ENCODE measurements at regions not wholly inside any gene's neighbourhood (a gene's known extent, or its start where the extent isn't known, plus 50 kb on each side); places are given as distances from the start of the nearest gene placed in this dataset.

GRCh38 chr2:167764772-167765341 lies 482.5 kb downstream of the STK39 start:
- intact Hi-C loops (cut with DNase I; ENCODE audit: low total_unique reads): no loop called here
- Histone ChIP-seq H3K27ac (no peak overlapping the region), H3K4me1 (no peaks in the 10 kb centered on the region), H3K9me3 (no peaks in the 10 kb centered on the region), H3K4me3 (no peak overlapping the region), H3K36me3 (no peaks in the 10 kb centered on the region), H3K27me3 (no peaks in the 10 kb centered on the region)
- no peak for DNase-seq
- WGBS, 2 donors (ENCODE audit: low coverage in 1 of 2): 79 to 81% methylated on average over 7 to 9 of the region's 9 CpGs
- in situ Hi-C loops (cut with MboI; ENCODE audit: low pct_ligation_motif_present in 1 of 4, low pct_unique_long_range_greater_than_20kb in 1 of 4, low sequenced_read_pairs in 3 of 4): no loop called here
- TF ChIP-seq POLR2A (IDR thresholded peaks at IDR 0.05) (no peak), EP300 (IDR thresholded peaks at IDR 0.05; ENCODE audit: low read depth) (no peak), POLR2AphosphoS5 (IDR thresholded peaks at IDR 0.05) (no peak), CTCF (IDR thresholded peaks at IDR 0.05) (no peak)

- H3K4me3 ChIP-seq: no peak overlapping the region
- DNase-seq: no peak
Measured at GRCh38 chr2:167761465-167762136, 485.8 kb downstream of the STK39 start.

GRCh38 chr2:167759531-167759930 lies 487.9 kb downstream of the STK39 start:
- DNase-seq: no peak
- Histone ChIP-seq H3K27ac (no peak overlapping the region), H3K36me3 (no peaks in the 10 kb centered on the region), H3K4me3 (no peak overlapping the region), H3K27me3 (no peaks in the 10 kb centered on the region), H3K4me1 (no peaks in the 10 kb centered on the region), H3K9me3 (no peaks in the 10 kb centered on the region)
- 82 to 87% methylated on average over 3 of the region's 3 CpGs for WGBS, 2 donors (ENCODE audit: low coverage in 1 of 2)
- in situ Hi-C loops (cut with MboI; ENCODE audit: low pct_ligation_motif_present in 1 of 4, low pct_unique_long_range_greater_than_20kb in 1 of 4, low sequenced_read_pairs in 3 of 4): no loop called here
- TF ChIP-seq EP300 (IDR thresholded peaks at IDR 0.05; ENCODE audit: low read depth) (no peak), CTCF (IDR thresholded peaks at IDR 0.05) (no peak), POLR2A (IDR thresholded peaks at IDR 0.05) (no peak), POLR2AphosphoS5 (IDR thresholded peaks at IDR 0.05) (no peak)
- intact Hi-C loops (cut with DNase I; ENCODE audit: low total_unique reads): no loop called here

More at GRCh38 chr2:167761465-167762136, 485.8 kb downstream of the STK39 start:
- Histone ChIP-seq H3K36me3 (no peaks in the 10 kb centered on the region), H3K27me3 (no peaks in the 10 kb centered on the region), H3K4me1 (no peaks in the 10 kb centered on the region), H3K9me3 (no peaks in the 10 kb centered on the region), H3K27ac (no peak overlapping the region)
- intact Hi-C loops (cut with DNase I; ENCODE audit: low total_unique reads) (no loop called here), in situ Hi-C loops (cut with MboI; ENCODE audit: low pct_ligation_motif_present in 1 of 4, low pct_unique_long_range_greater_than_20kb in 1 of 4, low sequenced_read_pairs in 3 of 4) (no loop called here)
- 66 to 90% methylated on average over 2 to 3 of the region's 3 CpGs for WGBS, 2 donors (ENCODE audit: low coverage in 1 of 2)
- no peak for TF ChIP-seq POLR2AphosphoS5 (IDR thresholded peaks at IDR 0.05)
- TF ChIP-seq EP300 (IDR thresholded peaks at IDR 0.05; ENCODE audit: low read depth): no peak
- no peak for TF ChIP-seq CTCF (IDR thresholded peaks at IDR 0.05)
- no peak for TF ChIP-seq POLR2A (IDR thresholded peaks at IDR 0.05)

GRCh38 chr2:167758292-167758691 lies 489.1 kb downstream of the STK39 start:
- TF ChIP-seq EP300 (IDR thresholded peaks at IDR 0.05; ENCODE audit: low read depth) (no peak), POLR2A (IDR thresholded peaks at IDR 0.05) (no peak), POLR2AphosphoS5 (IDR thresholded peaks at IDR 0.05) (no peak), CTCF (IDR thresholded peaks at IDR 0.05) (no peak)
- WGBS, 2 donors (ENCODE audit: low coverage in 1 of 2): 75 to 82% methylated on average over 6 of the region's 6 CpGs
- H3K4me3 ChIP-seq: no peak overlapping the region
- H3K4me1 ChIP-seq: no peaks in the 10 kb centered on the region
- no peaks in the 10 kb centered on the region for H3K36me3 ChIP-seq
- no peak for DNase-seq
- no peak overlapping the region for H3K27ac ChIP-seq
- in situ Hi-C loops (cut with MboI; ENCODE audit: low pct_ligation_motif_present in 1 of 4, low pct_unique_long_range_greater_than_20kb in 1 of 4, low sequenced_read_pairs in 3 of 4): no loop called here
- H3K27me3 ChIP-seq: no peaks in the 10 kb centered on the region
- no peaks in the 10 kb centered on the region for H3K9me3 ChIP-seq
- intact Hi-C loops (cut with DNase I; ENCODE audit: low total_unique reads): no loop called here

Data from transverse colon (tissue), 4 donors.